IMR-90 (cell line): ENCODE measurements at regions not wholly inside any gene's neighbourhood (a gene's known extent, or its start where the extent isn't known, plus 50 kb on each side); places are given as distances from the start of the nearest gene placed in this dataset.

ENCODE experiments used
- ATAC-seq: fragments of 200-7000 bp; cut with Tn5 transposase; 2 replicates; pipeline ENCODE4 v1.9.1; 2020; ENCODE audit warnings: low read depth, mild to moderate bottlenecking, moderate library complexity
- BruUV-seq: library from RNA; stranded (reverse); fragments of 400-500 nt; replicated peaks from 2 replicates; lab custom pipeline; 2021; lab: Mats Ljungman, UMichigan
- CTCF ChIA-PET: fragments of 300-600 bp; formaldehyde crosslinking; extraction: SDS; loops from one replicate; lab custom pipeline; 2021; ENCODE audit warnings: antibody characterized with exemption; lab: Yijun Ruan, JAX
- POLR2A ChIA-PET: fragments of 300-600 bp; sonication (Branson Sonifier 250); formaldehyde crosslinking; loops from one replicate; lab custom pipeline; 2022; ENCODE audit warnings: antibody characterized with exemption; ENCODE audit not compliant: unreplicated experiment; lab: Charles Lee
- DNase-seq: peaks from one replicate; pipeline ENCODE4 v3.0.0; 2013
- H2AFZ ChIP-seq: replicated peaks from 2 replicates; pipeline ENCODE3; 2013; ENCODE audit warnings: low read length, mild to moderate bottlenecking; ENCODE audit not compliant: poor library complexity
- H2AK5ac ChIP-seq: 2 replicates; pipeline ENCODE4 v1.6.1; 2013; ENCODE audit warnings: low read depth, low read length, inconsistent platforms
- H2AK9ac ChIP-seq: replicated peaks from 2 replicates; pipeline ENCODE3; 2013; ENCODE audit warnings: mild to moderate bottlenecking, low read depth, low read length, moderate library complexity; ENCODE audit not compliant: poor library complexity
- H2BK120ac ChIP-seq: 2 replicates; pipeline ENCODE4 v1.6.1; 2013; ENCODE audit warnings: low read depth, low read length, inconsistent platforms
- H2BK15ac ChIP-seq: 3 replicates; pipeline ENCODE4 v1.6.1; 2013; ENCODE audit warnings: low read depth, low read length, inconsistent platforms
- H2BK20ac ChIP-seq: 2 replicates; pipeline ENCODE4 v1.6.1; 2013; ENCODE audit warnings: low read depth, mild to moderate bottlenecking, inconsistent platforms, low read length, moderate library complexity
- H2BK5ac ChIP-seq: 2 replicates; pipeline ENCODE4 v1.6.1; 2013; ENCODE audit warnings: mild to moderate bottlenecking, low read depth, low read length, inconsistent platforms; ENCODE audit not compliant: poor library complexity, severe bottlenecking
- H3K14ac ChIP-seq: replicated peaks from 2 replicates; pipeline ENCODE4 v1.6.1; 2013; ENCODE audit warnings: low read depth, low read length, inconsistent platforms
- H3K18ac ChIP-seq: 2 replicates; pipeline ENCODE4 v1.6.1; 2013; ENCODE audit warnings: low read depth, low read length, control low read depth
- H3K23ac ChIP-seq: 2 replicates; pipeline ENCODE4 v1.6.1; 2013; ENCODE audit warnings: low read depth, low read length, inconsistent platforms
- H3K27ac ChIP-seq: 2 replicates; pipeline ENCODE4 v1.5.1; 2013; ENCODE audit warnings: mild to moderate bottlenecking, control low read depth, low read length; ENCODE audit not compliant: insufficient read depth
- H3K27me3 ChIP-seq: 2 replicates; pipeline ENCODE4 v1.6.1; 2013; ENCODE audit warnings: low read length; ENCODE audit not compliant: control insufficient read depth, insufficient read depth
- H3K36me3 ChIP-seq: 2 replicates; pipeline ENCODE4 v1.6.1; 2013; ENCODE audit warnings: low read length, mixed read lengths; ENCODE audit not compliant: control insufficient read depth, insufficient read depth
- H3K4ac ChIP-seq: 2 replicates; pipeline ENCODE4 v1.6.1; 2013; ENCODE audit warnings: low read depth, low read length, inconsistent platforms
- H3K4me1 ChIP-seq: 2 replicates; pipeline ENCODE4 v1.6.1; 2013; ENCODE audit warnings: low read length, mixed read lengths; ENCODE audit not compliant: control insufficient read depth, insufficient read depth
- H3K4me2 ChIP-seq: 2 replicates; pipeline ENCODE4 v1.6.1; 2013; ENCODE audit warnings: low read depth, mild to moderate bottlenecking, control low read depth, low read length, moderate library complexity
- H3K4me3 ChIP-seq: 2 replicates; pipeline ENCODE4 v1.5.1; 2013; ENCODE audit warnings: low read depth, mild to moderate bottlenecking, control low read depth, low read length, moderate library complexity; ENCODE audit not compliant: insufficient read depth
- H3K56ac ChIP-seq: 2 replicates; pipeline ENCODE4 v1.6.1; 2013; ENCODE audit warnings: low read length, inconsistent platforms; ENCODE audit not compliant: insufficient read depth; ENCODE audit errors: extremely low read depth
- H3K79me1 ChIP-seq, 2 experiments: 2 replicates each; pipeline ENCODE4 v1.6.1; 2013; ENCODE audit warnings: low read length in 2 of 2, inconsistent platforms in 1 of 2, low read depth in 1 of 2
- H3K9ac ChIP-seq: 2 replicates; pipeline ENCODE4 v1.6.1; 2013; ENCODE audit warnings: low read depth, low read length, control low read depth
- H3K9me1 ChIP-seq: 2 replicates; pipeline ENCODE4 v1.6.1; 2013; ENCODE audit warnings: low read length, inconsistent platforms; ENCODE audit not compliant: insufficient read depth
- H3K9me3 ChIP-seq: 2 replicates; pipeline ENCODE4 v1.6.1; 2013; ENCODE audit warnings: low read length; ENCODE audit not compliant: control insufficient read depth, insufficient read depth
- H4K20me1 ChIP-seq: 2 replicates; pipeline ENCODE4 v1.6.1; 2013; ENCODE audit warnings: low read length, inconsistent platforms; ENCODE audit not compliant: insufficient read depth
- H4K5ac ChIP-seq: 2 replicates; pipeline ENCODE4 v1.6.1; 2013; ENCODE audit warnings: mild to moderate bottlenecking, low read depth, low read length, control low read depth
- H4K8ac ChIP-seq, 2 experiments: 2 replicates each; pipeline ENCODE4 v1.6.1; 2013; ENCODE audit warnings: low read depth in 2 of 2, low read length in 2 of 2, control low read depth in 1 of 2, inconsistent platforms in 1 of 2
- H4K91ac ChIP-seq: 2 replicates; pipeline ENCODE4 v1.6.1; 2013; ENCODE audit warnings: low read depth, low read length, inconsistent platforms; ENCODE audit not compliant: insufficient read depth
- BHLHE40 ChIP-seq: fragments of 150-350 bp; IDR thresholded peaks from 2 replicates; pipeline ENCODE4 v1.6.1; 2016; ENCODE audit warnings: mild to moderate bottlenecking, low read depth, low read length
- CEBPB ChIP-seq: IDR thresholded peaks from 2 replicates; pipeline ENCODE4 v1.6.1; 2012; ENCODE audit warnings: low read depth, low read length, improper control_type of control experiment
- CHD1 ChIP-seq: IDR thresholded peaks from 2 replicates; pipeline ENCODE4 v1.6.1; 2012; ENCODE audit warnings: low read depth, low read length, improper control_type of control experiment
- FOS ChIP-seq: fragments of 150-350 bp; IDR thresholded peaks from 2 replicates; pipeline ENCODE4 v1.6.1; 2016; ENCODE audit warnings: low read depth, low read length
- MAFK ChIP-seq: IDR thresholded peaks from 2 replicates; pipeline ENCODE4 v1.6.1; 2012; ENCODE audit warnings: low read depth, low read length, improper control_type of control experiment
- MAZ ChIP-seq: IDR thresholded peaks from 2 replicates; pipeline ENCODE4 v1.6.1; 2012; ENCODE audit warnings: low read depth, mild to moderate bottlenecking, low read length, improper control_type of control experiment, moderate library complexity, borderline replicate concordance
- MXI1 ChIP-seq: IDR thresholded peaks from 2 replicates; pipeline ENCODE4 v1.6.1; 2012; ENCODE audit warnings: low read depth, mild to moderate bottlenecking, low read length, moderate library complexity, borderline replicate concordance
- NFE2L2 ChIP-seq: fragments of 150-350 bp; IDR thresholded peaks from 2 replicates; pipeline ENCODE4 v1.6.1; 2016; ENCODE audit warnings: low read depth, mild to moderate bottlenecking, low read length
- POLR2A ChIP-seq: IDR thresholded peaks from 2 replicates; pipeline ENCODE4 v1.6.1; 2012; ENCODE audit warnings: mild to moderate bottlenecking, low read depth, low read length
- RAD21 ChIP-seq: IDR thresholded peaks from 2 replicates; pipeline ENCODE4 v1.6.1; 2012; ENCODE audit warnings: low read length, improper control_type of control experiment
- RCOR1 ChIP-seq: IDR thresholded peaks from 2 replicates; pipeline ENCODE4 v1.6.1; 2012; ENCODE audit warnings: mild to moderate bottlenecking, low read length, improper control_type of control experiment; ENCODE audit not compliant: insufficient replicate concordance
- RFX5 ChIP-seq: IDR thresholded peaks from 2 replicates; pipeline ENCODE4 v1.8.0; 2012; ENCODE audit warnings: low read depth, mild to moderate bottlenecking, low read length, moderate library complexity
- SMC3 ChIP-seq: fragments of 150-350 bp; IDR thresholded peaks from 2 replicates; pipeline ENCODE4 v1.6.1; 2016; ENCODE audit warnings: low read depth, mild to moderate bottlenecking, antibody characterized with exemption, low read length, moderate library complexity
- USF2 ChIP-seq: fragments of 150-350 bp; IDR thresholded peaks from 2 replicates; pipeline ENCODE4 v1.6.1; 2017; ENCODE audit warnings: mild to moderate bottlenecking, antibody characterized with exemption, low read length, low read depth
- WGBS, 2 experiments: methylation state at CpG; one replicate each; pipeline versions ENCODE4 v1.1.5 to v1.1.7; 2013; ENCODE audit warnings: missing lambda C conversion rate in 2 of 2; ENCODE audit not compliant: insufficient read length in 1 of 2; ENCODE audit errors: extremely low coverage in 2 of 2; 5-methylcytosine and 5-hydroxymethylcytosine counted together
- dilution Hi-C: fragments of 300-500 bp; cut with HindIII; formaldehyde crosslinking; loops from one replicate; pipeline ENCODE4 v1.14.3; 2018; ENCODE audit warnings: low sequenced_read_pairs; ENCODE audit not compliant: unreplicated experiment
- in situ Hi-C: fragments of 300-500 bp; cut with MboI; formaldehyde crosslinking; loops from 3 replicates; pipeline ENCODE4 v1.14.3; 2019; ENCODE audit warnings: low sequenced_read_pairs, inconsistent platforms, mixed read lengths
- intact Hi-C: fragments of 100-400 bp; cut with micrococcal nuclease; formaldehyde crosslinking; loops from 2 replicates; pipeline ENCODE4 v1.10.0; 2022
- TF ChIP-seq, protein P1 (sequence below): conservative IDR thresholded peaks from 2 replicates; pipeline ENCODE4 v1.5.1; 2012; ENCODE audit warnings: mild to moderate bottlenecking, low read depth, low read length, improper control_type of control experiment
- TF ChIP-seq, protein P2 (sequence below): fragments of 150-350 bp; IDR thresholded peaks from 2 replicates; pipeline ENCODE4 v1.6.1; 2016; ENCODE audit warnings: low read depth, mild to moderate bottlenecking, low read length, moderate library complexity, borderline replicate concordance

DNA sequence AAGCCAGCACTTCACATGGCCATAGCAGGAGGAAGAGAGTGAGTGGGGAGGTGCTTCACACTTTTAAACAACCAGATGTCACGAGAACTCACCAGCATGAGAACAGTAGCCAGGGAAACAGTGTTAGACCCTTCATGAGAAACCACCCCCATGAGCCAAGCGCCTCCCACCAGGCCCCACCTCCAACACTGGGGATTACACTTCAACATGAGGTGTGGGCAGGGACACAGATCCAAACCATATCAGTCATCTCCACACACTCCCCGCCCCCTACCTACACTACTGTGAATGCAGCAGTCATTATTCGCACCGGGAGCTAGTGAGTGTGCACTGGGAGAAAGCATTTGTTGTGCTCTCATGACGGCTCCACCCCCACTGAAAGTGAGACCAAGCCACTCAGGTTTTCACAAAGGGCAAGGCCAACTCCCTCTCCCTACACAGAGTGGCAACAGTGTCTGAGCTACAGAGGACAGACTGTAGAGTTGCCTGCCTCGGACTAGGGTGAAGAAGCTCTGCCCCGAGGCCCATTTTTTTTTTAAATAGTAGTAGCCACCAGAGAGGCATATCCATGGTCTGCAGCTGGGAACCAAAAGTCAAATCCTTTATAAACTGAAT lies 125.6 kb downstream of the BARHL2 start:
- no peaks in the 10 kb centered on the region for H3K9me1 ChIP-seq
- H2BK5ac ChIP-seq: no peak overlapping the region
- no peak overlapping the region for H3K4me2 ChIP-seq
- no CpG with 5 or more reads among the region's 8 CpGs for WGBS, 2 experiments
- no peak overlapping the region for H2BK15ac ChIP-seq
- no peak overlapping the region for H3K27ac ChIP-seq
- H2BK120ac ChIP-seq: no peak overlapping the region
- no peak overlapping the region for H3K9ac ChIP-seq
- H2AK9ac ChIP-seq: no peak overlapping the region
- ChIA-PET POLR2A (no interaction called here), CTCF (no interaction called here)
- no peak for TF ChIP-seq USF2
- no peak for TF ChIP-seq MAFK
- TF ChIP-seq NFE2L2: no peak
- no peak for TF ChIP-seq BHLHE40
- no peak for TF ChIP-seq MAZ
- no peak for TF ChIP-seq RCOR1
- TF ChIP-seq SMC3: no peak
- TF ChIP-seq, protein P1, sequence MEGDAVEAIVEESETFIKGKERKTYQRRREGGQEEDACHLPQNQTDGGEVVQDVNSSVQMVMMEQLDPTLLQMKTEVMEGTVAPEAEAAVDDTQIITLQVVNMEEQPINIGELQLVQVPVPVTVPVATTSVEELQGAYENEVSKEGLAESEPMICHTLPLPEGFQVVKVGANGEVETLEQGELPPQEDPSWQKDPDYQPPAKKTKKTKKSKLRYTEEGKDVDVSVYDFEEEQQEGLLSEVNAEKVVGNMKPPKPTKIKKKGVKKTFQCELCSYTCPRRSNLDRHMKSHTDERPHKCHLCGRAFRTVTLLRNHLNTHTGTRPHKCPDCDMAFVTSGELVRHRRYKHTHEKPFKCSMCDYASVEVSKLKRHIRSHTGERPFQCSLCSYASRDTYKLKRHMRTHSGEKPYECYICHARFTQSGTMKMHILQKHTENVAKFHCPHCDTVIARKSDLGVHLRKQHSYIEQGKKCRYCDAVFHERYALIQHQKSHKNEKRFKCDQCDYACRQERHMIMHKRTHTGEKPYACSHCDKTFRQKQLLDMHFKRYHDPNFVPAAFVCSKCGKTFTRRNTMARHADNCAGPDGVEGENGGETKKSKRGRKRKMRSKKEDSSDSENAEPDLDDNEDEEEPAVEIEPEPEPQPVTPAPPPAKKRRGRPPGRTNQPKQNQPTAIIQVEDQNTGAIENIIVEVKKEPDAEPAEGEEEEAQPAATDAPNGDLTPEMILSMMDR: no peak
- no peak for TF ChIP-seq CEBPB
- no peak for TF ChIP-seq MXI1
- no peak for TF ChIP-seq RFX5
- TF ChIP-seq CHD1: no peak
- TF ChIP-seq, protein P2, sequence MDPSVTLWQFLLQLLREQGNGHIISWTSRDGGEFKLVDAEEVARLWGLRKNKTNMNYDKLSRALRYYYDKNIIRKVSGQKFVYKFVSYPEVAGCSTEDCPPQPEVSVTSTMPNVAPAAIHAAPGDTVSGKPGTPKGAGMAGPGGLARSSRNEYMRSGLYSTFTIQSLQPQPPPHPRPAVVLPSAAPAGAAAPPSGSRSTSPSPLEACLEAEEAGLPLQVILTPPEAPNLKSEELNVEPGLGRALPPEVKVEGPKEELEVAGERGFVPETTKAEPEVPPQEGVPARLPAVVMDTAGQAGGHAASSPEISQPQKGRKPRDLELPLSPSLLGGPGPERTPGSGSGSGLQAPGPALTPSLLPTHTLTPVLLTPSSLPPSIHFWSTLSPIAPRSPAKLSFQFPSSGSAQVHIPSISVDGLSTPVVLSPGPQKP: no peak
- TF ChIP-seq POLR2A: no peak
- TF ChIP-seq FOS: no peak
- TF ChIP-seq RAD21: no peak
- no peak overlapping the region for H3K18ac ChIP-seq
- H3K9me3 ChIP-seq: no peaks in the 10 kb centered on the region
- H3K56ac ChIP-seq: no peak overlapping the region
- H3K4ac ChIP-seq: no peak overlapping the region
- dilution Hi-C loops: no loop called here
- H2AFZ ChIP-seq: no peak overlapping the region
- H4K20me1 ChIP-seq: no peaks in the 10 kb centered on the region
- no peak overlapping the region for H3K4me3 ChIP-seq
- ATAC-seq: no peak
- in situ Hi-C loops: loop anchor here (25.0 kb wide), 1 partner anchor 371 kb away; no protein-coding TSS in a partner anchor
- H2AK5ac ChIP-seq: no peak overlapping the region
- no peak overlapping the region for H4K91ac ChIP-seq
- BruUV-seq: no TSS peak
- H4K8ac ChIP-seq: no peak overlapping the region
- H3K23ac ChIP-seq: no peak overlapping the region
- H2BK20ac ChIP-seq: no peak overlapping the region
- no peaks in the 10 kb centered on the region for H3K4me1 ChIP-seq
- H3K27me3 ChIP-seq: no peaks in the 10 kb centered on the region
- DNase-seq: no peak
- H4K5ac ChIP-seq: no peak overlapping the region
- intact Hi-C loops: no loop called here
- H3K14ac ChIP-seq: no peak overlapping the region
- H3K36me3 ChIP-seq: no peaks in the 10 kb centered on the region
- H3K79me1 ChIP-seq: no peaks in the 10 kb centered on the region
